ENCODE measurements at regions not wholly inside any gene's neighbourhood (a gene's known extent, or its start where the extent isn't known, plus 50 kb on each side); places are given as distances from the start of the nearest gene placed in this dataset.

GRCh38 chr1:187228790-187229189 lies 400.0 kb downstream of the PLA2G4A start:
- ChIA-PET CTCF (no interaction called here), POLR2A (no interaction called here)
- WGBS (ENCODE audit: missing lambda C conversion rate) = 75% methylated on average over 1 of the region's 1 CpG
- FAIRE-seq = no peak
- H3K9me3 ChIP-seq = no peaks in the 10 kb centered on the region
- no peaks in the 10 kb centered on the region for H3K4me1 ChIP-seq
- no peak overlapping the region for H3K27ac ChIP-seq
- TF ChIP-seq MAFK (IDR thresholded peaks at IDR 0.05; ENCODE audit: partially characterized antibody) (peak; percentile 64), NR3C1 (IDR thresholded peaks at IDR 0.05) (no peak)
- H3K4me3 ChIP-seq = no peak overlapping the region
- no peak for DNase-seq (ENCODE audit: low read depth in 1 of 2, low spot score in 1 of 2)
- ATAC-seq = no peak
- no peak overlapping the region for H3K4me2 ChIP-seq

GRCh38 chr1:187229496-187229895 lies 400.7 kb downstream of the PLA2G4A start:
- Histone ChIP-seq H3K4me2 (no peak overlapping the region), H3K9me3 (no peaks in the 10 kb centered on the region), H3K4me1 (no peaks in the 10 kb centered on the region), H3K4me3 (no peak overlapping the region), H3K27ac (no peak overlapping the region)
- DNase-seq (ENCODE audit: low read depth in 1 of 2, low spot score in 1 of 2) = no peak
- TF ChIP-seq ATOH8 (CRISPR knock-in tag; IDR thresholded peaks at IDR 0.05; ENCODE audit: low read depth) (no peak), SREBF2 (IDR thresholded peaks at IDR 0.05) (no peak), MAX (IDR thresholded peaks at IDR 0.05) (no peak), RFX5 (IDR thresholded peaks at IDR 0.05) (no peak), HMGXB4 (CRISPR knock-in tag; IDR thresholded peaks at IDR 0.05; ENCODE audit: borderline replicate concordance) (no peak), HEYL (CRISPR knock-in tag; IDR thresholded peaks at IDR 0.05) (no peak), CEBPB (IDR thresholded peaks at IDR 0.05) (no peak), ZC3H11A (IDR thresholded peaks at IDR 0.05) (no peak), HES2 (IDR thresholded peaks at IDR 0.05) (no peak), RNF2 (IDR thresholded peaks at IDR 0.05; ENCODE audit: borderline replicate concordance, low read depth) (no peak), GATA3 (IDR thresholded peaks at IDR 0.05; ENCODE audit: borderline replicate concordance) (no peak), PHF8 (IDR thresholded peaks at IDR 0.05; ENCODE audit: borderline replicate concordance, low read depth) (no peak), HOXA7 (CRISPR knock-in tag; IDR thresholded peaks at IDR 0.05) (no peak), JUNB (IDR thresholded peaks at IDR 0.05) (no peak), CHD4 (IDR thresholded peaks at IDR 0.05; ENCODE audit: borderline replicate concordance) (no peak), KDM5A (IDR thresholded peaks at IDR 0.05) (no peak), BCL3 (IDR thresholded peaks at IDR 0.05) (no peak)
- CTCF ChIA-PET = no interaction called here
- no peak for ATAC-seq
- POLR2A ChIA-PET = no interaction called here
- no peak for FAIRE-seq

- no peak overlapping the region for H3K27ac ChIP-seq
- ATAC-seq = no peak
- no peak for FAIRE-seq
- no peak overlapping the region for H3K4me3 ChIP-seq
- H3K4me1 ChIP-seq = no peaks in the 10 kb centered on the region
- H3K9me3 ChIP-seq = no peaks in the 10 kb centered on the region
- ChIA-PET CTCF (interaction anchor here (1.5 kb wide), 1 partner anchor 11 kb away, joined by 3 read pairs; no protein-coding TSS in a partner anchor), POLR2A (no interaction called here)
- TF ChIP-seq HDAC2 (IDR thresholded peaks at IDR 0.05) (no peak), MYC (IDR thresholded peaks at IDR 0.05; ENCODE audit: borderline replicate concordance, low read length) (no peak), ELK1 (IDR thresholded peaks at IDR 0.05; ENCODE audit: low read depth, low read length) (no peak), HEYL (CRISPR knock-in tag; IDR thresholded peaks at IDR 0.05) (no peak), RNF2 (IDR thresholded peaks at IDR 0.05; ENCODE audit: borderline replicate concordance, low read depth) (no peak)
- WGBS (ENCODE audit: missing lambda C conversion rate) = 13% methylated on average over 1 of the region's 1 CpG
- H3K4me2 ChIP-seq = no peak overlapping the region
- DNase-seq (ENCODE audit: low read depth in 1 of 2, low spot score in 1 of 2) = no peak
These were observed 406.0 kb downstream of the PLA2G4A start for GRCh38 chr1:187234706-187235105.

Data from A549 (cell line).